ENCODE measurements at regions not wholly inside any gene's neighbourhood (a gene's known extent, or its start where the extent isn't known, plus 50 kb on each side); places are given as distances from the start of the nearest gene placed in this dataset.

GRCh38 chr15:87225436-87225835, 1031.1 kb downstream of the NTRK3 start:
- no peaks in the 10 kb centered on the region for H4K20me1 ChIP-seq (ENCODE audit: insufficient read depth)
- no peak overlapping the region for H3K27ac ChIP-seq (ENCODE audit: low read length)
- no peak overlapping the region for H3K4me2 ChIP-seq (ENCODE audit: low read length)
- H3K27me3 ChIP-seq (ENCODE audit: insufficient read depth, low read depth, low read length) = no peaks in the 10 kb centered on the region
- H3K36me3 ChIP-seq (ENCODE audit: insufficient read depth, low read length) = no peaks in the 10 kb centered on the region
- H3K9me2 ChIP-seq (ENCODE audit: insufficient read depth, low read length) = no peaks in the 10 kb centered on the region
- H3K4me3 ChIP-seq (ENCODE audit: low read length) = no peak overlapping the region
- no peak overlapping the region for H3K9ac ChIP-seq (ENCODE audit: low read length)
- no peaks in the 10 kb centered on the region for H3K9me3 ChIP-seq (ENCODE audit: low read length)
- no peak overlapping the region for H2AFZ ChIP-seq (ENCODE audit: low read depth, low read length)
- H3K79me2 ChIP-seq (replicated peaks; ENCODE audit: insufficient read depth, low read length) = no peaks in the 10 kb centered on the region
- TF ChIP-seq TAF1 (IDR thresholded peaks at IDR 0.05; ENCODE audit: low read depth) (no peak), CTCF (IDR thresholded peaks at IDR 0.05; ENCODE audit: poor library complexity, severe bottlenecking) (no peak), SMC3 (conservative IDR thresholded peaks at IDR 0.05; ENCODE audit: poor library complexity) (no peak), RAD21 (conservative IDR thresholded peaks at IDR 0.05) (no peak), POLR2AphosphoS5 (IDR thresholded peaks at IDR 0.05) (no peak), MXI1 (conservative IDR thresholded peaks at IDR 0.05; ENCODE audit: poor library complexity, severe bottlenecking) (no peak), EZH2 (IDR thresholded peaks at IDR 0.05; ENCODE audit: borderline replicate concordance, insufficient read depth, low read length, poor library complexity, severe bottlenecking) (no peak), EP300 (conservative IDR thresholded peaks at IDR 0.05; ENCODE audit: poor library complexity, severe bottlenecking) (no peak)
- TF ChIP-seq, protein P1, sequence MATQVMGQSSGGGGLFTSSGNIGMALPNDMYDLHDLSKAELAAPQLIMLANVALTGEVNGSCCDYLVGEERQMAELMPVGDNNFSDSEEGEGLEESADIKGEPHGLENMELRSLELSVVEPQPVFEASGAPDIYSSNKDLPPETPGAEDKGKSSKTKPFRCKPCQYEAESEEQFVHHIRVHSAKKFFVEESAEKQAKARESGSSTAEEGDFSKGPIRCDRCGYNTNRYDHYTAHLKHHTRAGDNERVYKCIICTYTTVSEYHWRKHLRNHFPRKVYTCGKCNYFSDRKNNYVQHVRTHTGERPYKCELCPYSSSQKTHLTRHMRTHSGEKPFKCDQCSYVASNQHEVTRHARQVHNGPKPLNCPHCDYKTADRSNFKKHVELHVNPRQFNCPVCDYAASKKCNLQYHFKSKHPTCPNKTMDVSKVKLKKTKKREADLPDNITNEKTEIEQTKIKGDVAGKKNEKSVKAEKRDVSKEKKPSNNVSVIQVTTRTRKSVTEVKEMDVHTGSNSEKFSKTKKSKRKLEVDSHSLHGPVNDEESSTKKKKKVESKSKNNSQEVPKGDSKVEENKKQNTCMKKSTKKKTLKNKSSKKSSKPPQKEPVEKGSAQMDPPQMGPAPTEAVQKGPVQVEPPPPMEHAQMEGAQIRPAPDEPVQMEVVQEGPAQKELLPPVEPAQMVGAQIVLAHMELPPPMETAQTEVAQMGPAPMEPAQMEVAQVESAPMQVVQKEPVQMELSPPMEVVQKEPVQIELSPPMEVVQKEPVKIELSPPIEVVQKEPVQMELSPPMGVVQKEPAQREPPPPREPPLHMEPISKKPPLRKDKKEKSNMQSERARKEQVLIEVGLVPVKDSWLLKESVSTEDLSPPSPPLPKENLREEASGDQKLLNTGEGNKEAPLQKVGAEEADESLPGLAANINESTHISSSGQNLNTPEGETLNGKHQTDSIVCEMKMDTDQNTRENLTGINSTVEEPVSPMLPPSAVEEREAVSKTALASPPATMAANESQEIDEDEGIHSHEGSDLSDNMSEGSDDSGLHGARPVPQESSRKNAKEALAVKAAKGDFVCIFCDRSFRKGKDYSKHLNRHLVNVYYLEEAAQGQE (IDR thresholded peaks at IDR 0.05; ENCODE audit: borderline replicate concordance) = no peak
- H3F3A ChIP-seq (ENCODE audit: insufficient read depth, low read length, poor library complexity, severe bottlenecking) = no peaks in the 10 kb centered on the region

GRCh38 chr15:87224404-87224803, 1032.1 kb downstream of the NTRK3 start:
- TF ChIP-seq, protein P1 (IDR thresholded peaks at IDR 0.05; ENCODE audit: borderline replicate concordance) = no peak
- TF ChIP-seq TAF1 (IDR thresholded peaks at IDR 0.05; ENCODE audit: low read depth) = no peak
- no peak for TF ChIP-seq MXI1 (conservative IDR thresholded peaks at IDR 0.05; ENCODE audit: poor library complexity, severe bottlenecking)
- TF ChIP-seq POLR2AphosphoS5 (IDR thresholded peaks at IDR 0.05) = no peak
- TF ChIP-seq RAD21 (conservative IDR thresholded peaks at IDR 0.05) = no peak
- no peak for TF ChIP-seq SMC3 (conservative IDR thresholded peaks at IDR 0.05; ENCODE audit: poor library complexity)
- TF ChIP-seq EZH2 (IDR thresholded peaks at IDR 0.05; ENCODE audit: borderline replicate concordance, insufficient read depth, low read length, poor library complexity, severe bottlenecking) = no peak
- TF ChIP-seq CTCF (IDR thresholded peaks at IDR 0.05; ENCODE audit: poor library complexity, severe bottlenecking) = no peak
- TF ChIP-seq EP300 (conservative IDR thresholded peaks at IDR 0.05; ENCODE audit: poor library complexity, severe bottlenecking) = no peak
- Histone ChIP-seq H2AFZ (ENCODE audit: low read depth, low read length) (no peak overlapping the region), H4K20me1 (ENCODE audit: insufficient read depth) (no peaks in the 10 kb centered on the region), H3K4me2 (ENCODE audit: low read length) (no peak overlapping the region), H3K27me3 (ENCODE audit: insufficient read depth, low read depth, low read length) (no peaks in the 10 kb centered on the region), H3K27ac (ENCODE audit: low read length) (no peak overlapping the region), H3K36me3 (ENCODE audit: insufficient read depth, low read length) (no peaks in the 10 kb centered on the region), H3K4me3 (ENCODE audit: low read length) (no peak overlapping the region), H3F3A (ENCODE audit: insufficient read depth, low read length, poor library complexity, severe bottlenecking) (no peaks in the 10 kb centered on the region), H3K9me2 (ENCODE audit: insufficient read depth, low read length) (no peaks in the 10 kb centered on the region), H3K79me2 (replicated peaks; ENCODE audit: insufficient read depth, low read length) (no peaks in the 10 kb centered on the region), H3K9ac (ENCODE audit: low read length) (no peak overlapping the region), H3K9me3 (ENCODE audit: low read length) (no peaks in the 10 kb centered on the region)

Measured in neural cell (in vitro differentiated cells).